ENCODE measurements at regions not wholly inside any gene's neighbourhood (a gene's known extent, or its start where the extent isn't known, plus 50 kb on each side); places are given as distances from the start of the nearest gene placed in this dataset.
A peak's percentile ranks its signal among the peaks of the same experiment; 100 is the strongest.

GRCh38 chr6:44000164-44000842, 126.9 kb downstream of the MRPL14 start (continued):
- TF ChIP-seq CREB1 (IDR thresholded peaks at IDR 0.05) (0 out of 2 replicates have a peak, but pooled peaks have one; percentile 47), CREB1 (CRISPR knock-in tag; IDR thresholded peaks at IDR 0.05) (0 out of 2 replicates have a peak, but pooled peaks have one; percentile 50), AGO1 (IDR thresholded peaks at IDR 0.05; ENCODE audit: low read depth, low read length, poor library complexity, severe bottlenecking) (peak; percentile 46), SALL2 (CRISPR knock-in tag; IDR thresholded peaks at IDR 0.05) (no peak), SOX13 (IDR thresholded peaks at IDR 0.05) (no peak), SOX13 (CRISPR knock-in tag; conservative IDR thresholded peaks at IDR 0.05 in 1 of 2, IDR thresholded peaks at IDR 0.05 in 1 of 2) (no peak), ZIK1 (CRISPR knock-in tag; IDR thresholded peaks at IDR 0.05; ENCODE audit: borderline replicate concordance, low read depth) (no peak), GMEB1 (CRISPR knock-in tag; IDR thresholded peaks at IDR 0.05; ENCODE audit: borderline replicate concordance) (no peak), ZBTB42 (CRISPR knock-in tag; IDR thresholded peaks at IDR 0.05) (no peak), ZNF251 (CRISPR knock-in tag; IDR thresholded peaks at IDR 0.05) (no peak), KLF13 (CRISPR knock-in tag; IDR thresholded peaks at IDR 0.05) (no peak), STAT5B (CRISPR knock-in tag; IDR thresholded peaks at IDR 0.05) (no peak), SYNCRIP (IDR thresholded peaks at IDR 0.05; ENCODE audit: insufficient read depth, low read depth, low read length) (no peak), PLRG1 (conservative IDR thresholded peaks at IDR 0.05) (no peak), PCBP2 (optimal IDR thresholded peaks at IDR 0.05; ENCODE audit: low read depth, low read length, poor library complexity, severe bottlenecking) (no peak), PCBP1 (IDR thresholded peaks at IDR 0.05; ENCODE audit: borderline replicate concordance, low read depth, low read length) (no peak), IRX3 (CRISPR knock-in tag; IDR thresholded peaks at IDR 0.05; ENCODE audit: borderline replicate concordance, low read depth) (no peak), HIVEP1 (CRISPR knock-in tag; IDR thresholded peaks at IDR 0.05) (no peak), HES4 (CRISPR knock-in tag; IDR thresholded peaks at IDR 0.05; ENCODE audit: borderline replicate concordance) (no peak), ZC3H13 (CRISPR knock-in tag; IDR thresholded peaks at IDR 0.05) (no peak), ZNF224 (CRISPR knock-in tag; IDR thresholded peaks at IDR 0.05) (no peak), CCAR2 (optimal IDR thresholded peaks at IDR 0.05; ENCODE audit: low read depth, low read length) (no peak), NFRKB (IDR thresholded peaks at IDR 0.05) (no peak)
- TF ChIP-seq, protein P1, sequence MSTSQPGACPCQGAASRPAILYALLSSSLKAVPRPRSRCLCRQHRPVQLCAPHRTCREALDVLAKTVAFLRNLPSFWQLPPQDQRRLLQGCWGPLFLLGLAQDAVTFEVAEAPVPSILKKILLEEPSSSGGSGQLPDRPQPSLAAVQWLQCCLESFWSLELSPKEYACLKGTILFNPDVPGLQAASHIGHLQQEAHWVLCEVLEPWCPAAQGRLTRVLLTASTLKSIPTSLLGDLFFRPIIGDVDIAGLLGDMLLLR (CRISPR knock-in tag; IDR thresholded peaks at IDR 0.05): no peak
- TF ChIP-seq, protein P2, sequence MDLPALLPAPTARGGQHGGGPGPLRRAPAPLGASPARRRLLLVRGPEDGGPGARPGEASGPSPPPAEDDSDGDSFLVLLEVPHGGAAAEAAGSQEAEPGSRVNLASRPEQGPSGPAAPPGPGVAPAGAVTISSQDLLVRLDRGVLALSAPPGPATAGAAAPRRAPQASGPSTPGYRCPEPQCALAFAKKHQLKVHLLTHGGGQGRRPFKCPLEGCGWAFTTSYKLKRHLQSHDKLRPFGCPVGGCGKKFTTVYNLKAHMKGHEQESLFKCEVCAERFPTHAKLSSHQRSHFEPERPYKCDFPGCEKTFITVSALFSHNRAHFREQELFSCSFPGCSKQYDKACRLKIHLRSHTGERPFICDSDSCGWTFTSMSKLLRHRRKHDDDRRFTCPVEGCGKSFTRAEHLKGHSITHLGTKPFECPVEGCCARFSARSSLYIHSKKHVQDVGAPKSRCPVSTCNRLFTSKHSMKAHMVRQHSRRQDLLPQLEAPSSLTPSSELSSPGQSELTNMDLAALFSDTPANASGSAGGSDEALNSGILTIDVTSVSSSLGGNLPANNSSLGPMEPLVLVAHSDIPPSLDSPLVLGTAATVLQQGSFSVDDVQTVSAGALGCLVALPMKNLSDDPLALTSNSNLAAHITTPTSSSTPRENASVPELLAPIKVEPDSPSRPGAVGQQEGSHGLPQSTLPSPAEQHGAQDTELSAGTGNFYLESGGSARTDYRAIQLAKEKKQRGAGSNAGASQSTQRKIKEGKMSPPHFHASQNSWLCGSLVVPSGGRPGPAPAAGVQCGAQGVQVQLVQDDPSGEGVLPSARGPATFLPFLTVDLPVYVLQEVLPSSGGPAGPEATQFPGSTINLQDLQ (CRISPR knock-in tag; IDR thresholded peaks at IDR 0.05): no peak
- TF ChIP-seq, protein P3, sequence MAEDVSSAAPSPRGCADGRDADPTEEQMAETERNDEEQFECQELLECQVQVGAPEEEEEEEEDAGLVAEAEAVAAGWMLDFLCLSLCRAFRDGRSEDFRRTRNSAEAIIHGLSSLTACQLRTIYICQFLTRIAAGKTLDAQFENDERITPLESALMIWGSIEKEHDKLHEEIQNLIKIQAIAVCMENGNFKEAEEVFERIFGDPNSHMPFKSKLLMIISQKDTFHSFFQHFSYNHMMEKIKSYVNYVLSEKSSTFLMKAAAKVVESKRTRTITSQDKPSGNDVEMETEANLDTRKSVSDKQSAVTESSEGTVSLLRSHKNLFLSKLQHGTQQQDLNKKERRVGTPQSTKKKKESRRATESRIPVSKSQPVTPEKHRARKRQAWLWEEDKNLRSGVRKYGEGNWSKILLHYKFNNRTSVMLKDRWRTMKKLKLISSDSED (CRISPR knock-in tag; IDR thresholded peaks at IDR 0.05): no peak
